ENCODE measurements at regions not wholly inside any gene's neighbourhood (a gene's known extent, or its start where the extent isn't known, plus 50 kb on each side); places are given as distances from the start of the nearest gene placed in this dataset.

DNA sequence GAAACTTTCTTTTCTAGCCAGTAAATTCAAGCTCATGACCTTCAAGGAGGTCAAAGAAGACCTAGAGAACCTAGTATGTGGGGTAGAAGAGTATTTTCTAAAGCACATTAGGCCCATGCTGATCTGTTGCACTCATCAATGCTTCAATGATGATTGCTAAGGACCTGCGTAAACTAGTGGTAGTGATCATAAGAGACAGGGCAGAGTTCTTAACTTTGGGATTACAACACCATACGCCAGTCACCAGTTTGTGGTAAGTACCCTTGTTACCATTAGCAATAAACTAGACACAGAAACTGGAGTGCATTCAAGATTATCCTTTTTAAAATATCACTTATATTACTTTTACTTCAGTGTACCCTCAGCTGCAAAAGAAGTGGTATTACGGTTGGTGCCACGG, 490.3 kb downstream of the BUD13 start:
- Histone ChIP-seq H3F3A (replicated peaks; ENCODE audit: insufficient read depth) (no peaks in the 10 kb centered on the region), H3K9me3 (no peaks in the 10 kb centered on the region), H3K27me3 (ENCODE audit: insufficient read depth) (no peaks in the 10 kb centered on the region), H3K36me3 (replicated peaks in 1 of 2; ENCODE audit: control insufficient read depth in 1 of 2, insufficient read depth in 2 of 2, low read length in 1 of 2) (no peaks in the 10 kb centered on the region), H3K4me1 (ENCODE audit: control insufficient read depth in 1 of 2, insufficient read depth in 2 of 2, low read depth in 1 of 2, low read length in 1 of 2) (peaks cover 0 to 16% of the 10 kb centered on the region in 2 experiments; a peak in 1 of 4 replicates), H4K20me1 (ENCODE audit: insufficient read depth) (no peaks in the 10 kb centered on the region), H3K9me2 (no peaks in the 10 kb centered on the region), H3K4me3 (ENCODE audit: low read depth in 2 of 2, low read length in 1 of 2) (no peak overlapping the region), H3K9ac (no peak overlapping the region), H3K4me2 (no peak overlapping the region), H3K27ac (ENCODE audit: low read depth in 2 of 2, low read length in 1 of 2) (no peak overlapping the region), H3K79me2 (ENCODE audit: insufficient read depth) (no peaks in the 10 kb centered on the region), H2AFZ (ENCODE audit: low read depth) (no peak overlapping the region)
- POLR2A ChIA-PET = no interaction called here
- CTCF ChIA-PET = no interaction called here
- no peak for DNase-seq
- WGBS (ENCODE audit: low lambda C conversion rate) = 73% methylated on average over 4 of the region's 4 CpGs
- TF ChIP-seq RCOR1 (IDR thresholded peaks at IDR 0.05; ENCODE audit: low read length) = no peak

DNA sequence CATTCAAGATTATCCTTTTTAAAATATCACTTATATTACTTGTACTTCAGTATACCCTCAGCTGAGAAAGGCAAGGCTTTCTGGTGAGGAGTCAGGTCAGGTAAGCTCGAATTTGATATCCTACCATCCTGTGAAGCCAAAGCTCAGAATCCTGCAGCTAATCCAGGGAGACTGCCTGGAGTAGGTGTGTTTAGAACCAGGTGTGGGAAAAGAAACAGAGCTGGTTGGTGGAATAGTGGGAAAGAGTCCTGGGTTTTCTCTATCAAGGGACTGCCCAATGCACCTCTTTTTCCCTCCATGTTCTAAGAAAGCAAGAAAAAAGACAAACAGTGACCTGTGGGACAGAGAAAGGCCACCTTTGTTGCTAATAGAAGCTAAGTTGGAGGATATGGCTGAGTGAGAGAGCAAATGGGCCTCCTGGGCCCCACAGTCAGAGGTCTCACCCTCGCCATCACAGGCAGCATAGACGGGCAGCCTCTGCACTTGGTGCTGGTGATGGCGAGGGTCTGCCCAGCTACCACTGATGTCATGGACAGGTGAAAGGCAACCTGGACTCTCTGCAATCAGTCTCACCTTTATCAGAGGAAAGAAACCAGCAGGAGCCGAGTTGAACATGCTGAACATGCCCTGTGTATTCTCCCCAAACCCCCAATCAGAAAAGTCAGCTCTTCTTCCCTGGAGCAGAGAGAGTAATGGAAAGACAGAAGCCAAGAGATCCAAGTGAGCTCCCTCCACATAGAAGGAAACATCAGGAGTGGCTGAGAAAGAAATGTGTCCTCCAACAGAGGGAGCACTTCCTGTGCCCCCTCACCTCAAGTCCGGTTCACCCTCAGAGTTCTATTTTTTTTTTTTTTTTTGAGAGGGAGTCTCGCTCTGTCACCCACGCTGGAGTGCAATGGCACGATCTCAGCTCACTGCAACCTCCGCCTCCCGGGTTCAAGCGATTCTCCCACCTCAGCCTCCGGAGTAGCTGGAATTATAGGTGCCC, 491.3 kb downstream of the BUD13 start:
- Histone ChIP-seq H3K4me1 (ENCODE audit: control insufficient read depth in 1 of 2, insufficient read depth in 2 of 2, low read depth in 1 of 2, low read length in 1 of 2) (peaks cover 0 to 22% of the 10 kb centered on the region in 2 experiments; a peak in 1 of 4 replicates), H3F3A (replicated peaks; ENCODE audit: insufficient read depth) (no peaks in the 10 kb centered on the region), H3K27me3 (ENCODE audit: insufficient read depth) (no peaks in the 10 kb centered on the region), H3K36me3 (replicated peaks in 1 of 2; ENCODE audit: control insufficient read depth in 1 of 2, insufficient read depth in 2 of 2, low read length in 1 of 2) (no peaks in the 10 kb centered on the region), H3K4me2 (no peak overlapping the region), H3K27ac (ENCODE audit: low read depth in 2 of 2, low read length in 1 of 2) (no peak overlapping the region; a peak in 1 of 4 replicates), H3K9me2 (no peaks in the 10 kb centered on the region), H4K20me1 (ENCODE audit: insufficient read depth) (no peaks in the 10 kb centered on the region), H3K9me3 (no peaks in the 10 kb centered on the region), H3K79me2 (ENCODE audit: insufficient read depth) (no peaks in the 10 kb centered on the region), H2AFZ (ENCODE audit: low read depth) (no peak overlapping the region), H3K4me3 (ENCODE audit: low read depth in 2 of 2, low read length in 1 of 2) (no peak overlapping the region), H3K9ac (no peak overlapping the region)
- no peak for DNase-seq
- WGBS (ENCODE audit: low lambda C conversion rate) = 58% methylated on average over 11 of the region's 13 CpGs
- ChIA-PET CTCF (interaction anchor here (1.0 to 1.5 kb wide), 4 partner anchors 55 to 286 kb away, joined by 3 to 5 read pairs (median 3); no protein-coding TSS in a partner anchor), POLR2A (no interaction called here)
- no peak for TF ChIP-seq ELF1 (IDR thresholded peaks at IDR 0.05)
- TF ChIP-seq, protein P1, sequence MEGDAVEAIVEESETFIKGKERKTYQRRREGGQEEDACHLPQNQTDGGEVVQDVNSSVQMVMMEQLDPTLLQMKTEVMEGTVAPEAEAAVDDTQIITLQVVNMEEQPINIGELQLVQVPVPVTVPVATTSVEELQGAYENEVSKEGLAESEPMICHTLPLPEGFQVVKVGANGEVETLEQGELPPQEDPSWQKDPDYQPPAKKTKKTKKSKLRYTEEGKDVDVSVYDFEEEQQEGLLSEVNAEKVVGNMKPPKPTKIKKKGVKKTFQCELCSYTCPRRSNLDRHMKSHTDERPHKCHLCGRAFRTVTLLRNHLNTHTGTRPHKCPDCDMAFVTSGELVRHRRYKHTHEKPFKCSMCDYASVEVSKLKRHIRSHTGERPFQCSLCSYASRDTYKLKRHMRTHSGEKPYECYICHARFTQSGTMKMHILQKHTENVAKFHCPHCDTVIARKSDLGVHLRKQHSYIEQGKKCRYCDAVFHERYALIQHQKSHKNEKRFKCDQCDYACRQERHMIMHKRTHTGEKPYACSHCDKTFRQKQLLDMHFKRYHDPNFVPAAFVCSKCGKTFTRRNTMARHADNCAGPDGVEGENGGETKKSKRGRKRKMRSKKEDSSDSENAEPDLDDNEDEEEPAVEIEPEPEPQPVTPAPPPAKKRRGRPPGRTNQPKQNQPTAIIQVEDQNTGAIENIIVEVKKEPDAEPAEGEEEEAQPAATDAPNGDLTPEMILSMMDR (IDR thresholded peaks at IDR 0.05) = peak; percentile 30

DNA sequence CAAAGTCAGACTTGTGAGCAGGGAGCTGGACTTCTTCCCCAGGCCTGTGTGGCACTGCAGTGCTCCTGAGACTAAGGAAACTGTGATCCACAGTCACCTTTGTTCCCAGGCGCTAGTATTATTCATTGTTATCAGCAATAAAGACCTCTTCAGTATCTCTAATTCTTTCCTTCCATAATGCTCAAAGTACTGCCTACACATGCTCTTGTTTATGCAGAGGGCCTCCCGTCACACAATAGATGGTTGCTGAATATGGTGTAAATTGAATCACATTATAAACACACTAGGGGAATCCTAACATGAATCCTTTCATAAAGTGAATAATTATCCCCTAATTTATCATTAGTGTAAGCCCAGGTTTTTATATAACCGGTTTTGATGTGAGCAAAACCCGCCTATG, 493.3 kb downstream of the BUD13 start:
- DNase-seq = no peak
- H4K20me1 ChIP-seq (ENCODE audit: insufficient read depth) = no peaks in the 10 kb centered on the region
- H3K36me3 ChIP-seq (replicated peaks in 1 of 2; ENCODE audit: control insufficient read depth in 1 of 2, insufficient read depth in 2 of 2, low read length in 1 of 2) = no peaks in the 10 kb centered on the region
- 58% methylated on average over 4 of the region's 4 CpGs for WGBS (ENCODE audit: low lambda C conversion rate)
- ChIA-PET CTCF (interaction anchor here (1.8 to 2.1 kb wide), 2 partner anchors 201 to 362 kb away, joined by 4 to 5 read pairs; no protein-coding TSS in a partner anchor), POLR2A (no interaction called here)
- no peak overlapping the region for H3K27ac ChIP-seq (ENCODE audit: low read depth in 2 of 2, low read length in 1 of 2)
- H3K79me2 ChIP-seq (ENCODE audit: insufficient read depth) = no peaks in the 10 kb centered on the region
- no peaks in the 10 kb centered on the region for H3K9me2 ChIP-seq
- H3K27me3 ChIP-seq (ENCODE audit: insufficient read depth) = no peaks in the 10 kb centered on the region
- no peak overlapping the region for H3K9ac ChIP-seq
- H2AFZ ChIP-seq (ENCODE audit: low read depth) = no peak overlapping the region
- no peaks in the 10 kb centered on the region for H3F3A ChIP-seq (replicated peaks; ENCODE audit: insufficient read depth)
- H3K9me3 ChIP-seq = no peaks in the 10 kb centered on the region
- peaks cover 0 to 25% of the 10 kb centered on the region in 2 experiments; a peak in 1 of 4 replicates for H3K4me1 ChIP-seq (ENCODE audit: control insufficient read depth in 1 of 2, insufficient read depth in 2 of 2, low read depth in 1 of 2, low read length in 1 of 2)
- no peak overlapping the region for H3K4me3 ChIP-seq (ENCODE audit: low read depth in 2 of 2, low read length in 1 of 2)
- no peak overlapping the region for H3K4me2 ChIP-seq
- TF ChIP-seq USF2 (IDR thresholded peaks at IDR 0.05; ENCODE audit: borderline replicate concordance, low read depth, low read length) (no peak), MXI1 (IDR thresholded peaks at IDR 0.05; ENCODE audit: low read depth, low read length) (no peak), FOXJ3 (CRISPR knock-in tag; IDR thresholded peaks at IDR 0.05) (no peak), POLR2AphosphoS5 (IDR thresholded peaks at IDR 0.05; ENCODE audit: low read depth, low read length) (no peak), RFX5 (IDR thresholded peaks at IDR 0.05; ENCODE audit: low read length) (no peak), REST (IDR thresholded peaks at IDR 0.05; ENCODE audit: low read depth, low read length) (no peak), USF1 (IDR thresholded peaks at IDR 0.05; ENCODE audit: borderline replicate concordance, low read depth) (no peak), NRF1 (IDR thresholded peaks at IDR 0.05; ENCODE audit: low read depth, low read length) (no peak), TAF1 (IDR thresholded peaks at IDR 0.05; ENCODE audit: borderline replicate concordance, low read depth, low read length) (no peak)

Measured in SK-N-SH (cell line).